Fibroblast of pulmonary artery (primary cell): ENCODE measurements at regions not wholly inside any gene's neighbourhood (a gene's known extent, or its start where the extent isn't known, plus 50 kb on each side); places are given as distances from the start of the nearest gene placed in this dataset.
A peak's percentile ranks its signal among the peaks of the same experiment; 100 is the strongest.

Experiments
- DNase-seq: peaks from one replicate; pipeline ENCODE4 v3.0.0-alpha.2; 2010; ENCODE audit warnings: low read depth
- H3K4me3 ChIP-seq: replicated peaks from 2 replicates; pipeline ENCODE4 v1.5.1; 2011; ENCODE audit warnings: low read depth, mild to moderate bottlenecking, control low read depth, low read length, moderate library complexity
- TF ChIP-seq, protein P1 (sequence below): IDR thresholded peaks from 2 replicates; pipeline ENCODE4 v1.5.1; 2011; ENCODE audit warnings: mild to moderate bottlenecking, control low read depth, low read length, inconsistent platforms; ENCODE audit errors: missing control alignments

DNA sequence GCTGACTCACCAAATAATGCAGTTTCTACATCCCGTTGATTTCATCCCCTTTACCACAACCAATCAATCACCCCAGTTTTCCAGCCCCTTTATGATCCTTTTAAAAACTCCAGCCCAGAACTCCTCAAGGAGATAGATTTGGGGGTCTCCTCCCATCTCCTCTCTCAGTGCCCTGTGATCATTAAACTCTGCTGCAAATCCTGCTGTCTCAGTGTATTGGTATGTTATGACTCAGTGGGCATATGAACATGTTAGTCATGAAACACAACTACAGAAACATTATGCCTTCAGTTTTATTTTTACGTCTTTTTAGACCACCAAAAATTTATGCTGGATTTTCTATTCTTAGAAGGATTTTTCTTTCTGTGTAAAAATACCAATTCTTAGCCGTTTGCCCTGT is 213.7 kb downstream of the DIPK2A start:
- TF ChIP-seq, protein P1, sequence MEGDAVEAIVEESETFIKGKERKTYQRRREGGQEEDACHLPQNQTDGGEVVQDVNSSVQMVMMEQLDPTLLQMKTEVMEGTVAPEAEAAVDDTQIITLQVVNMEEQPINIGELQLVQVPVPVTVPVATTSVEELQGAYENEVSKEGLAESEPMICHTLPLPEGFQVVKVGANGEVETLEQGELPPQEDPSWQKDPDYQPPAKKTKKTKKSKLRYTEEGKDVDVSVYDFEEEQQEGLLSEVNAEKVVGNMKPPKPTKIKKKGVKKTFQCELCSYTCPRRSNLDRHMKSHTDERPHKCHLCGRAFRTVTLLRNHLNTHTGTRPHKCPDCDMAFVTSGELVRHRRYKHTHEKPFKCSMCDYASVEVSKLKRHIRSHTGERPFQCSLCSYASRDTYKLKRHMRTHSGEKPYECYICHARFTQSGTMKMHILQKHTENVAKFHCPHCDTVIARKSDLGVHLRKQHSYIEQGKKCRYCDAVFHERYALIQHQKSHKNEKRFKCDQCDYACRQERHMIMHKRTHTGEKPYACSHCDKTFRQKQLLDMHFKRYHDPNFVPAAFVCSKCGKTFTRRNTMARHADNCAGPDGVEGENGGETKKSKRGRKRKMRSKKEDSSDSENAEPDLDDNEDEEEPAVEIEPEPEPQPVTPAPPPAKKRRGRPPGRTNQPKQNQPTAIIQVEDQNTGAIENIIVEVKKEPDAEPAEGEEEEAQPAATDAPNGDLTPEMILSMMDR, result no peak
- no peak overlapping the region for H3K4me3 ChIP-seq
- DNase-seq, result no peak

DNA sequence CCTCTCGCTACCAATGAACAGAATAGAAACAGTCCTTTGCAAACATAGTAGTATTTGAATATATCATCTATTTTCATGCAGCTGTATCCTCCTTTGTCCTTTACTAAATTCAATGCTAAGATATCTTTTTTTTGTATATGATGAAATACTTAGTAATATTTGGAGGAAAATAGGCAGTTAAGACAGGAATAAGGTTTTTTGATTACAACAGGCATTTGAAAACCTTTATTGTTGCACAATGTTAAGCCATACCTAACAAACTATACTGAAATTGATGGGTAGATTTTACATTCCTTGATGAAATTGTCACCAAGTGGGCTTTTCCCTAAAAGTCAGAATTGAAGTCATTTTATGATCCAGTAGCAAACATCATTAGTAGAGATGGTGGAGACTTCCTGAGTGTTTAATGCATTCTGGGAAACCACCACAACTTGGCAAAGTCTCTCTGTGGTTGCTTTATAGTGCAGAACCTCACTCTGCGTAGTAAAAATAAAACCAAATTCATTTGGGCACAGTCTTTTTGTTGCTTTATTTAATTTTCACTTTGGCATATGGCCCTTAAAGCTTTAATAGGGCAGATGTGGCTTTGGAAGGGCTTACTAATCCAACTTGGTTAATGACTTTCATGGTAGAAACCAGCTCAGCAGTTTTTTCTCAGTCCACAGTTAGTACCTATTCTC is 216.0 kb downstream of the DIPK2A start:
- peak; percentile 13 for DNase-seq
- TF ChIP-seq, protein P1, result no peak
- H3K4me3 ChIP-seq, result no peak overlapping the region

DNA sequence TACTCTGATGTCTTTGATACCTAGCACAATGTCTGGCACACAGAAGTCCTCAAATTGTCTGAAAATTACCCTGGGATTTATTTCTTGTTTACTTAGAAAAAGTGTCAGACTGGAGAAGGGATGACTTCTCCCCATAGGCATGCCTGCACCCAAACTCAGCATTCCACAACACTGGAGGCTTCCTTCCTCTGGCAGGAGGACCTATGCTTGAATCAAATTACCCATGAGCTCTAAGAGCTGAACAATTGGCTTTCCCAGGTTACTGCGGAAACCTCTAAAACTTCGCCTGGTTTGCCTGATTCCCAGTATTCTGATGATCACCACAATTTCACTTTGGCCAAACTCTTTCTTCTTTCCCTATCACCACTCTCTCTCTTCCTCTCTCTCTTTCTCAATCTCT is 217.4 kb downstream of the DIPK2A start:
- DNase-seq, result peak; percentile 20
- TF ChIP-seq, protein P1, result no peak
- H3K4me3 ChIP-seq, result no peak overlapping the region

DNA sequence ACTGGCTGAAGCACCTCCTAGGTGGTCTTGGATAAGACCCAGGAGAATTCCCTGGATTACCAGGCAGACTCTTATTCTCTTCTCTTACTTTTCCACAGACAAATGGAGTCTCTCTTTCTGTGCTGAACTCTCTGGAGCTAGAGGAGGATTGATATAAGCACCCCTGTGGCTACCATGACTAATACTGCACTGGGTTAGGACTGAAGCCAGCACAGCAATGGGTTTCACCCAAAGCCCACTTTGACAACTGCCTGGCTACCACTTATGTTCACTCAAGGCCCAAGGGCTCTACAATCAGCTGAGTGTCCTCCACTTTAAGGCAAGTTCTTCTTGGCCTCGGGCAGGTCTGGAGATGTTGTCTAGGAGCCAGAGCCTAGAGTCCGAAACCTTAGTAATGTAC is 225.5 kb downstream of the DIPK2A start:
- TF ChIP-seq, protein P1, result no peak
- no peak overlapping the region for H3K4me3 ChIP-seq

DNA sequence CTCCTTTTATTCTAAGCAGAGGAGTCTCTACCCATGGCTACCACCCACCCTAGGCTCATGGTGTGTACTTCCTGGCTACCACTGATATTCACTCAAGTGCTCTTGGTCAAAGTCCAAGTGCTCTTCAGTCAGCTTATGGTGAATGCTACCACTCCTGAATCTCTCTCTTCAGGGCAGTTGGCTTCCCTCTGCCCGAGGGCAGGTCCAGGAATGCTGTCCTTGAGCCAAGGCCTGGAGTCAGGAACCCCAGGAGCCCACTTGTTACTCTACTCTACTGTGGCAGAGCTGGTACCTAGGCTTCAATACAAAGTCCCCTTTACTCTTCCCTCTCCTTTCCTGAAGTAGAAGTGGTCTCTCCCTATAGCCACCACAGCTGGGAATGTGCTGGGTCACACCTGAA is 226.0 kb downstream of the DIPK2A start:
- TF ChIP-seq, protein P1, result no peak
- DNase-seq, result no peak
- no peak overlapping the region for H3K4me3 ChIP-seq

More for the DNA sequence above, 225.5 kb downstream of the DIPK2A start:
- DNase-seq, result no peak

DNA sequence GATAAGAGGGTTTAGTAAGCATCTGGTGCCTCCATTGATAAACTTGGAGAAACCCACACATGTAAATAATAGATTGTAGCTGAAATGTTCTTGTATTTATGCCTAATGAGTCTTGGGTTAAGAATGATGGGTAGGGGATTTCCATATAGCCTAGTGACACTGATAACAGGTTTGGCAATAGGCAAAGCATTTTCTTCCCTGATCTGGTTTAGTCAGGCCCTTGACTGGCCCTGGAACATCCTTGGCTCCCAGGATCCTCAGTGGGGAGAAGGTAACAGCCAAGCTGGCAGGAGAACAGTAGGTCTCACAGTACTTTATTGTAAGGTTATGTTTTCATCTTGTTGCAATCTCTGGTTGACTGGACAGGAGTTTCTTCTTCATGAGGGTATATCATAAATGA is 228.4 kb downstream of the DIPK2A start:
- TF ChIP-seq, protein P1, result no peak

DNA sequence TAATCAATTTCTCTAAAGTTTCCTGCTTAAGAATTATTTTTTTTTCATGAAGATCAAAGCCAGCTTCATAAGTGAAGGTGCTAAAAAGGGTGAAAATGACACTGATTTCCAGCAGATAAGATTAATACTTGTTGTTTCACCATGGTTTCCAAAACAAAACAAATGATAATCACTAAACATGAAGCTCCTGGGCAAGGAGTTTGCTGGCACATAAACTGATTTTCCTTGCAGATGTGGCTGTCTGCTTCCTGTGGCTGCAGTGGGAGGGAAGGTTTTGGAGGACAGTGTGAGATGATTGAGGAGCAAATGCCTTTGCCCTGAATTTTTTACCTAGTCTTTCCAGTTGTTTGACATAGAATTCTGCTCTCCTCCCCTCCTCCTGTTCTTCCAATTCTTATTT is 228.8 kb downstream of the DIPK2A start:
- DNase-seq, result no peak
- TF ChIP-seq, protein P1, result no peak
- H3K4me3 ChIP-seq, result no peak overlapping the region

More for the DNA sequence above, 228.4 kb downstream of the DIPK2A start:
- DNase-seq, result no peak
- H3K4me3 ChIP-seq, result no peak overlapping the region
